Left kidney (tissue), 1 donor: ENCODE measurements at regions not wholly inside any gene's neighbourhood (a gene's known extent, or its start where the extent isn't known, plus 50 kb on each side); places are given as distances from the start of the nearest gene placed in this dataset.

Experiments used
- DNase-seq: peaks from one replicate; pipeline ENCODE4 v3.0.0-alpha.2; 2013

- DNase-seq, result no peak
Observed at GRCh38 chr6:14735956-14736486, 509.8 kb upstream of the JARID2 start.

GRCh38 chr6:14736554-14736953, 509.3 kb upstream of the JARID2 start:
- DNase-seq, result no peak

DNA sequence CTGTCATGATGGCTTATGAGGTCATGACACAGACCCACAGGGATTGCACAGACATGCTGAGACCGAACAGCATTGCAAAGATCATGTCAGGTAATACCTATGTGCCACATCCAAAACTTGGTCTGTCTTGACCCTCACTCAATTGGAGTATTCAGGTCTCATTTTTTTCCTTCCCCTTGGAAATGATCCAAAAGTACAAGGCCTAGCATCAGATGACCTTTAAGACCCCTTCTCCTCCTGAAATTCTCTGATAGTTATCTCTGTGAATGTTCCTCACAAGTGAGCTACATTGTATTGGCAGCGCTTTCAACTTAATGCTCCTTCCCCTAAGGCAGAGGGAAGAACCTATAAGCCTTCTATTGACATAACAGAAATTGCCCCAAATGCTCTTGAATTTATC, 507.4 kb upstream of the JARID2 start:
- DNase-seq, result no peak

- DNase-seq, result no peak
Observed at GRCh38 chr6:14738933-14739332, 506.9 kb upstream of the JARID2 start.

- DNase-seq, result no peak
Observed at GRCh38 chr6:14739827-14740226, 506.0 kb upstream of the JARID2 start.

DNA sequence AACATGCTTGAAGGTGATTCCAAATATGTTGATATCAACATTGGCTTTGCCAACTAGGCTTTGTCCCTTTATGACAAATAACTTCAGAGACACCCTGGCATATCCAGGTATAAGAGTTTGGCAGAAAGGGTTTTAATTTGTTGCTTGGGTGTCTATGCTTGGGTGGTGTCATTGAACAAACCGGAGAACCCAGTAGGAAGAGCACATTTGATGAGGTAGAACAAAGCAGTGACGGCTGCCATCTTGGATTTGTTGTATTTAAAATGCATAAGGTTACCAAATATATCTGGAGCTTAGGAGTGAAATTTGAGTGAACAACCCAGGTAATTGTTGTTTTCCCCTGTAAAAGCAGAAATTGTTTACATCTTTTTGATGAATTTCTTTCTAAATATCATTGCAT, 503.7 kb upstream of the JARID2 start:
- DNase-seq, result no peak

GRCh38 chr6:14742680-14743079, 503.2 kb upstream of the JARID2 start:
- DNase-seq, result no peak

- DNase-seq, result no peak
Observed at GRCh38 chr6:14743144-14743473, 502.8 kb upstream of the JARID2 start.

GRCh38 chr6:14743474-14744211, 502.2 kb upstream of the JARID2 start:
- DNase-seq, result no peak

GRCh38 chr6:14744212-14744556, 501.7 kb upstream of the JARID2 start:
- DNase-seq, result no peak

GRCh38 chr6:14746139-14746837, 499.6 kb upstream of the JARID2 start:
- no peak for DNase-seq

DNA sequence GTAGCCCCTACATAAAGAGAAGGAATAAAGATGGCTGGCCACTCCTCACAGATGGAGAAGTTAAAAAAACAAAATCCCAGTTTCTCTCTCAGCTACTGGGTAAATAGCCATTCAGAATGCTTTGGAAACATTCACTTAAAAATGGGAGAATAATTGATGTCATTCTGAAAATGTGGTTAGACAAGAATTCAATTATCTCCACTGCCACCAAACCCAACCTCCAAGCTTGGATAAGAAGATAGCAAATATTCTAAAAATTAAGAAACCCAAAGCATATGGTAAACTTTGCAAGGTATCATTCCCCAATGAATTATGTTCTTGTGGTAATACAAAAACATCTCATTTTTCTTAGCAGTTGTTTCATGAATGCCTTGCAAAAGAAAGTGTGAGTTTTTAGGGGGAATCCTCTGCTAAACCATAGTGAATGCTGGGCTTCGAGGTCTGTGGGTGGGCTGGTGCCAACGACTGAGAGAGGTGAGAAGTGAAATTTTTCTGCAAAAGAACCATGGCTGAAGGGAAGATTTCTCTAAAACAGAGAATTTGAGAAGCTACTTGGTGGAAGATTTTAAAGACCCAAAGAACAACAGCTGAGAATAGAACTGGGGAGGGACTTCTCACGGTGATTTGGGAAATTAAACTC, 497.9 kb upstream of the JARID2 start:
- DNase-seq, result no peak

- DNase-seq, result no peak
Observed at GRCh38 chr6:14748679-14749078, 497.2 kb upstream of the JARID2 start.

DNA sequence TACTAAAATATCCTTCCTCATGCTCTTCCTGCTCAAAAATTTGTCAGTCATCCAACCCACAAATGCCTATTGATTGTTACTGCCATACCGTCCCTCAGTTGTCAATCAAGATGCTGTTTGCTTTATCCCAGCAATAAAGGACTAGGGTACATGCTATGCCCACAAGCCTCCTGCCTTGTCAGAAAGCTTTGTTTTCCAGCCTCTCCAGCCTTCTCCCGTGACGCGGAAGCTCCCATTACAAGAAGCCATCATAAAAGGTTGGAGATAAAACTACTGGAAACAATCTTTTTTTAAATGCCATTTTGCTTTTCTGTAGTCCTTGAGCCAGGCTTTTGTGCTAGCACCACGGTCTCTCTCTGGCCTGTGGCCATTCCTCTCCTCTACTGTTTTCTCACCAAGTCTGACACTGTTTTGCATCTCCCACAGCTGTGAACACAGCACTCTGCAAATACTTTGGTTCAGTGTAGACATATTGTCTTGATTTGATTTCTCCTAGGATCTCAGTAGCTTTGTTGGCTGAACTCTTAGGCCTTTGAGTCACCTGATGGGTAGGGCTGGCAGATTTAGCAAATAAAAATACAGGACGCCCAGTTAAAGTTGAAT, 495.7 kb upstream of the JARID2 start:
- DNase-seq, result no peak

DNA sequence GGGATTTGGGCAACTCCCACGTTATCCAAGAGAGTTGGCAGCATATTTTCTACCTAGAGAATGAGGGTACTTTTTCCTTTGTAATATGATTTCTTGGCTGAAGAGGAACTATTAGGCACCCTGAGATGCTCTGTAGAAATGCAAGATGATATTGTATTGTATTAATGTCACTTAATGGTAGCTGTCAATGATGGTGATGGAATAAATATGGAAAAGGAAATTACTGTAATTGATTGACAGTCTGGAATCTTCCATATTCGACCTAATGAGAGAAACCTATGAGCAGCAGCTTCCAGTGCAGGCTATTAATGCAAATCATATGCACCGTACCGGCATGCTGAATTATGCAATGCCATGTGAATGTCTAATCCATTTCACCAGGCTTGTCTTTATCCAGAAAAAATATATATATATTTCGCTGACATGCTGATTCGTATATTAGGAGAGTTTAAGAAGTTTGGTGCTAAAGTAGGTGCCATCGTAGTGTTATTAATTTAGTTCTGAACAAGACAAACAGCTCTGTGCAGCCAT, 494.2 kb upstream of the JARID2 start:
- no peak for DNase-seq

DNA sequence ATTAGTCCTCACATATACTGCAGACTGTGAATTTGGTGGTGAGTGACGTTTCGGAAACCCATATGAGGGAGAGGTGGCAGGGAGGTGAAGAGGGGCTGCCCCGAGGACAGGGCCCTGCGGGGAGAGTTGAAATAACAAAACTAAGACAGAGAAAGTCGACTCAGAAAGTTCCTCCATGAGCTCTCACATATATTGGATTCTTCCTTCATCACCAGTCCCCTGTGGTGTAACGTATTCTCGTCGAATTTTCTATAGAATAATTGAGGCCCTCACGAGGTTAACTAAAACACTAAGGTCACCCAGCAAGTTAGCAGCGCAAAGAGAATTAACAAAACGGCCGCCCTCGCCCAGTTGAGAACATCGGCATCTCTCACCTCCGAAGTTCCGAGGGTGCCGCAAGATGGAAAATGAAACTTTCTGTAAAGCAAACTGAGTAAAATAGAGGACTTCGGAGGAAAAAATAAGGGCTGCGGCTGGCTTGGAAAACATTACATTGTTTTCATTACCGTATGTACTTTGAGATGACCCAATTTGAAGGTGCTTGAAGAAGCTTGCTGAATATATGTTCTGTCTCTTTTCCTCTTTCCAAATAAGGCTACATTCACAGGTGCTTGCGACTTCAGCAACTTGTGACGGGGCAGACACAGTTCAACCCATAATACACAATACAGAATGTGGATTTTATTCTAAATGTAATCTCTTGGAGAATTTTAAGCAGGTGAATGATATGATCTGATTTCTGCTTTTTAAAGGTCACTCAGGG, 490.9 kb upstream of the JARID2 start:
- DNase-seq, result no peak

DNA sequence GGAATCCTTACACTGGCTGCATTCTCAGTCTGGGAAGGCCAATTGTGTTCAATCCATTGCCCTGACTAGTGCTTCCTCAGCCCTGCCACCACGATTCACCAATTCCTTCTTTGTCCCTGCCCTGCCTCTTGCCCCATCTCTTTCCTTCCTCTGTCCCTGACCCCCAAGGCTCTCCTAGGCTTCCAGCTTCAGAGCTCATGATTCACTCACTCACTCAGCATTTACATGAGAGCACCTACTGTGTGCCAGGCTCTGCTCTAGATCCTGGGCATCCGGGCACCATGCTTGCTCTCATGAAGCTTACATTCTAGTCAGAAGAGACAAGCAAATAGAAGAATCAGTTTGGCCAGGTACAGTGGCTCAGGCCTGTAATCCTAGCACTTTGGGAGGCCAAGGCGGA, 489.5 kb upstream of the JARID2 start:
- no peak for DNase-seq

- no peak for DNase-seq
Observed at GRCh38 chr6:14757014-14757413, 488.9 kb upstream of the JARID2 start.

GRCh38 chr6:14757418-14757817, 488.5 kb upstream of the JARID2 start:
- DNase-seq, result no peak

DNA sequence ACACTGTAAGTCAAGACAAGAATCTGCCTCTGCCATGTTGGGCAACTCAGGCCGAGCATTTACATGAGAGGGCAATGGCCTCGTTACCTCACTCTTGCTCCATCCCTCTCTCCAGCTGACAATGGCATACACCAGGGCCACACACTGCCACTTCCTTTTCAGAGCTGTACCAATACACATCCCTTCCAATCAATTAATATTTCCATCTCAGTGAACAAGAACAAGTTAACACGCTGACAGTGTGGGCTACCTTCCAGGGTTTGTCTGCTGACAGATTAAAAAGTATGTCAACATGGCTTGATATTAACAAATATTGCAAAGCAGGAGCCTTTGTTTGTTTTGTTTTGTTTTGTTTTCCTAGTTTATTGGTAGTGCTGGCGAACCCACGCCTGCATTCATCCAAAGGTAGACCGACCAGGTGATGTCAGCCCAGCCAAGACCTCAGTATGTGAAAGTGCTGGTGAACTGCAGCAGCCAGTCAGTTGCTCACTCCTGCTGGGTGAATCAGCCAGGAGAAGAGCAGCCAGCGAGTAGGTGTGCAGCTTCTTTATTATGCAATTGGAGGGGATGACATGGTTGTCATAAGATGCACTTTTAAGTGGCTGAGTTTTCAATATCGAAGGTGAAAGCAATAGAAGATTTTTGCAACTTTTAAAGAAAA, 487.3 kb upstream of the JARID2 start:
- DNase-seq, result no peak

GRCh38 chr6:14759976-14760672, 485.7 kb upstream of the JARID2 start:
- no peak for DNase-seq
